IMR-90 (cell line): ENCODE measurements at regions not wholly inside any gene's neighbourhood (a gene's known extent, or its start where the extent isn't known, plus 50 kb on each side); places are given as distances from the start of the nearest gene placed in this dataset.

Experiments used
- ATAC-seq: fragments of 200-7000 bp; cut with Tn5 transposase; 2 replicates; pipeline ENCODE4 v1.9.1; 2020; ENCODE audit warnings: low read depth, mild to moderate bottlenecking, moderate library complexity
- BruUV-seq: library from RNA; stranded (reverse); fragments of 400-500 nt; replicated peaks from 2 replicates; lab custom pipeline; 2021; lab: Mats Ljungman, UMichigan
- CTCF ChIA-PET: fragments of 300-600 bp; formaldehyde crosslinking; extraction: SDS; loops from one replicate; lab custom pipeline; 2021; ENCODE audit warnings: antibody characterized with exemption; lab: Yijun Ruan, JAX
- POLR2A ChIA-PET: fragments of 300-600 bp; sonication (Branson Sonifier 250); formaldehyde crosslinking; loops from one replicate; lab custom pipeline; 2022; ENCODE audit warnings: antibody characterized with exemption; ENCODE audit not compliant: unreplicated experiment; lab: Charles Lee
- DNase-seq: peaks from one replicate; pipeline ENCODE4 v3.0.0; 2013
- H2AFZ ChIP-seq: replicated peaks from 2 replicates; pipeline ENCODE3; 2013; ENCODE audit warnings: low read length, mild to moderate bottlenecking; ENCODE audit not compliant: poor library complexity
- H2AK5ac ChIP-seq: 2 replicates; pipeline ENCODE4 v1.6.1; 2013; ENCODE audit warnings: low read depth, low read length, inconsistent platforms
- H2AK9ac ChIP-seq: replicated peaks from 2 replicates; pipeline ENCODE3; 2013; ENCODE audit warnings: mild to moderate bottlenecking, low read depth, low read length, moderate library complexity; ENCODE audit not compliant: poor library complexity
- H2BK120ac ChIP-seq: 2 replicates; pipeline ENCODE4 v1.6.1; 2013; ENCODE audit warnings: low read depth, low read length, inconsistent platforms
- H2BK15ac ChIP-seq: 3 replicates; pipeline ENCODE4 v1.6.1; 2013; ENCODE audit warnings: low read depth, low read length, inconsistent platforms
- H2BK20ac ChIP-seq: 2 replicates; pipeline ENCODE4 v1.6.1; 2013; ENCODE audit warnings: low read depth, mild to moderate bottlenecking, inconsistent platforms, low read length, moderate library complexity
- H2BK5ac ChIP-seq: 2 replicates; pipeline ENCODE4 v1.6.1; 2013; ENCODE audit warnings: mild to moderate bottlenecking, low read depth, low read length, inconsistent platforms; ENCODE audit not compliant: poor library complexity, severe bottlenecking
- H3K14ac ChIP-seq: replicated peaks from 2 replicates; pipeline ENCODE4 v1.6.1; 2013; ENCODE audit warnings: low read depth, low read length, inconsistent platforms
- H3K18ac ChIP-seq: 2 replicates; pipeline ENCODE4 v1.6.1; 2013; ENCODE audit warnings: low read depth, low read length, control low read depth
- H3K23ac ChIP-seq: 2 replicates; pipeline ENCODE4 v1.6.1; 2013; ENCODE audit warnings: low read depth, low read length, inconsistent platforms
- H3K27ac ChIP-seq: 2 replicates; pipeline ENCODE4 v1.5.1; 2013; ENCODE audit warnings: mild to moderate bottlenecking, control low read depth, low read length; ENCODE audit not compliant: insufficient read depth
- H3K27me3 ChIP-seq: 2 replicates; pipeline ENCODE4 v1.6.1; 2013; ENCODE audit warnings: low read length; ENCODE audit not compliant: control insufficient read depth, insufficient read depth
- H3K36me3 ChIP-seq: 2 replicates; pipeline ENCODE4 v1.6.1; 2013; ENCODE audit warnings: low read length, mixed read lengths; ENCODE audit not compliant: control insufficient read depth, insufficient read depth
- H3K4ac ChIP-seq: 2 replicates; pipeline ENCODE4 v1.6.1; 2013; ENCODE audit warnings: low read depth, low read length, inconsistent platforms
- H3K4me1 ChIP-seq: 2 replicates; pipeline ENCODE4 v1.6.1; 2013; ENCODE audit warnings: low read length, mixed read lengths; ENCODE audit not compliant: control insufficient read depth, insufficient read depth
- H3K4me2 ChIP-seq: 2 replicates; pipeline ENCODE4 v1.6.1; 2013; ENCODE audit warnings: low read depth, mild to moderate bottlenecking, control low read depth, low read length, moderate library complexity
- H3K4me3 ChIP-seq: 2 replicates; pipeline ENCODE4 v1.5.1; 2013; ENCODE audit warnings: low read depth, mild to moderate bottlenecking, control low read depth, low read length, moderate library complexity; ENCODE audit not compliant: insufficient read depth
- H3K56ac ChIP-seq: 2 replicates; pipeline ENCODE4 v1.6.1; 2013; ENCODE audit warnings: low read length, inconsistent platforms; ENCODE audit not compliant: insufficient read depth; ENCODE audit errors: extremely low read depth
- H3K79me1 ChIP-seq, 2 experiments: 2 replicates each; pipeline ENCODE4 v1.6.1; 2013; ENCODE audit warnings: low read length in 2 of 2, inconsistent platforms in 1 of 2, low read depth in 1 of 2
- H3K9ac ChIP-seq: 2 replicates; pipeline ENCODE4 v1.6.1; 2013; ENCODE audit warnings: low read depth, low read length, control low read depth
- H3K9me1 ChIP-seq: 2 replicates; pipeline ENCODE4 v1.6.1; 2013; ENCODE audit warnings: low read length, inconsistent platforms; ENCODE audit not compliant: insufficient read depth
- H3K9me3 ChIP-seq: 2 replicates; pipeline ENCODE4 v1.6.1; 2013; ENCODE audit warnings: low read length; ENCODE audit not compliant: control insufficient read depth, insufficient read depth
- H4K20me1 ChIP-seq: 2 replicates; pipeline ENCODE4 v1.6.1; 2013; ENCODE audit warnings: low read length, inconsistent platforms; ENCODE audit not compliant: insufficient read depth
- H4K5ac ChIP-seq: 2 replicates; pipeline ENCODE4 v1.6.1; 2013; ENCODE audit warnings: mild to moderate bottlenecking, low read depth, low read length, control low read depth
- H4K8ac ChIP-seq, 2 experiments: 2 replicates each; pipeline ENCODE4 v1.6.1; 2013; ENCODE audit warnings: low read depth in 2 of 2, low read length in 2 of 2, control low read depth in 1 of 2, inconsistent platforms in 1 of 2
- H4K91ac ChIP-seq: 2 replicates; pipeline ENCODE4 v1.6.1; 2013; ENCODE audit warnings: low read depth, low read length, inconsistent platforms; ENCODE audit not compliant: insufficient read depth
- MAFK ChIP-seq: IDR thresholded peaks from 2 replicates; pipeline ENCODE4 v1.6.1; 2012; ENCODE audit warnings: low read depth, low read length, improper control_type of control experiment
- MAZ ChIP-seq: IDR thresholded peaks from 2 replicates; pipeline ENCODE4 v1.6.1; 2012; ENCODE audit warnings: low read depth, mild to moderate bottlenecking, low read length, improper control_type of control experiment, moderate library complexity, borderline replicate concordance
- WGBS, 2 experiments: methylation state at CpG; one replicate each; pipeline versions ENCODE4 v1.1.5 to v1.1.7; 2013; ENCODE audit warnings: missing lambda C conversion rate in 2 of 2; ENCODE audit not compliant: insufficient read length in 1 of 2; ENCODE audit errors: extremely low coverage in 2 of 2; 5-methylcytosine and 5-hydroxymethylcytosine counted together
- dilution Hi-C: fragments of 300-500 bp; cut with HindIII; formaldehyde crosslinking; loops from one replicate; pipeline ENCODE4 v1.14.3; 2018; ENCODE audit warnings: low sequenced_read_pairs; ENCODE audit not compliant: unreplicated experiment
- in situ Hi-C: fragments of 300-500 bp; cut with MboI; formaldehyde crosslinking; loops from 3 replicates; pipeline ENCODE4 v1.14.3; 2019; ENCODE audit warnings: low sequenced_read_pairs, inconsistent platforms, mixed read lengths
- intact Hi-C: fragments of 100-400 bp; cut with micrococcal nuclease; formaldehyde crosslinking; loops from 2 replicates; pipeline ENCODE4 v1.10.0; 2022

GRCh38 chr6:86016567-86016966 lies 373.9 kb upstream of the SYNCRIP start:
- Histone ChIP-seq H2BK15ac (no peak overlapping the region), H2AK5ac (no peak overlapping the region), H3K27me3 (no peaks in the 10 kb centered on the region), H2AFZ (no peak overlapping the region), H3K9ac (no peak overlapping the region), H3K23ac (no peak overlapping the region), H2BK5ac (no peak overlapping the region), H3K27ac (no peak overlapping the region), H3K4me2 (no peak overlapping the region), H3K56ac (no peak overlapping the region), H3K14ac (no peak overlapping the region), H2BK20ac (no peak overlapping the region), H4K5ac (no peak overlapping the region), H4K20me1 (no peaks in the 10 kb centered on the region), H2AK9ac (no peak overlapping the region), H2BK120ac (no peak overlapping the region), H3K4me1 (no peaks in the 10 kb centered on the region), H3K4me3 (no peak overlapping the region), H4K8ac (no peak overlapping the region), H3K9me3 (peaks cover 9% of the 10 kb centered on the region; the same call in 1 of the 2 replicates), H4K91ac (no peak overlapping the region), H3K79me1 (no peaks in the 10 kb centered on the region), H3K4ac (no peak overlapping the region), H3K9me1 (no peaks in the 10 kb centered on the region), H3K18ac (no peak overlapping the region), H3K36me3 (no peaks in the 10 kb centered on the region)
- whole genome bisulfite sequencing, 2 experiments = no CpG with 5 or more reads among the region's 3 CpGs
- ChIA-PET POLR2A (no interaction called here), CTCF (no interaction called here)
- ATAC-seq (no peak), DNase-seq (no peak)
- dilution Hi-C loops (no loop called here), intact Hi-C loops (no loop called here), in situ Hi-C loops (no loop called here)
- TF ChIP-seq MAZ (no peak), MAFK (no peak)
- BruUV-seq = no TSS peak
